Fibroblast of mammary gland (primary cell): ENCODE measurements at regions not wholly inside any gene's neighbourhood (a gene's known extent, or its start where the extent isn't known, plus 50 kb on each side); places are given as distances from the start of the nearest gene placed in this dataset.
A peak's percentile ranks its signal among the peaks of the same experiment; 100 is the strongest.
"Not testable (repeated sequence)": the region's sequence is repeated elsewhere in the genome, so short reads cannot be mapped to it uniquely, and the experiment has no call there.

Experiments used
- DNase-seq: peaks from one replicate; pipeline ENCODE4 v3.0.0-alpha.2; 2010; ENCODE audit warnings: low read depth
- H3K4me3 ChIP-seq: 2 replicates; pipeline ENCODE4 v1.5.1; 2011; ENCODE audit warnings: low read depth, mild to moderate bottlenecking, low read length, moderate library complexity; ENCODE audit not compliant: control insufficient read depth
- CTCF ChIP-seq: conservative IDR thresholded peaks from 2 replicates; pipeline ENCODE4 v1.5.1; 2011; ENCODE audit warnings: low read depth, low read length, inconsistent platforms; ENCODE audit not compliant: control insufficient read depth, insufficient read depth

- DNase-seq, result peak; percentile 39
- H3K4me3 ChIP-seq, result no peak overlapping the region
- no peak for TF ChIP-seq CTCF
These were observed 908.3 kb upstream of the TMEFF2 start for GRCh38 chr2:193103064-193103463.

- H3K4me3 ChIP-seq, result no peak overlapping the region
- DNase-seq, result no peak
- TF ChIP-seq CTCF, result no peak
These were observed 906.9 kb upstream of the TMEFF2 start for GRCh38 chr2:193101591-193101990.

- no peak overlapping the region for H3K4me3 ChIP-seq
- DNase-seq, result no peak
- no peak for TF ChIP-seq CTCF
These were observed 893.3 kb upstream of the TMEFF2 start for GRCh38 chr2:193088026-193088425.

- TF ChIP-seq CTCF, result no peak
- no peak for DNase-seq
- no peak overlapping the region for H3K4me3 ChIP-seq
These were observed 882.3 kb upstream of the TMEFF2 start for GRCh38 chr2:193076995-193077394.

- no peak for TF ChIP-seq CTCF
- no peak for DNase-seq
- no peak overlapping the region for H3K4me3 ChIP-seq
These were observed 880.2 kb upstream of the TMEFF2 start for GRCh38 chr2:193074933-193075332.

GRCh38 chr2:193072647-193073046, 877.9 kb upstream of the TMEFF2 start:
- no peak for DNase-seq
- TF ChIP-seq CTCF, result no peak
- H3K4me3 ChIP-seq, result no peak overlapping the region

- not testable (repeated sequence) for H3K4me3 ChIP-seq
These were observed 830.8 kb upstream of the TMEFF2 start for GRCh38 chr2:193025556-193025955.

More at GRCh38 chr2:193025556-193025955, 830.8 kb upstream of the TMEFF2 start:
- not testable (repeated sequence) for DNase-seq
